ENCODE measurements at regions not wholly inside any gene's neighbourhood (a gene's known extent, or its start where the extent isn't known, plus 50 kb on each side); places are given as distances from the start of the nearest gene placed in this dataset.
"Not testable (repeated sequence)": the region's sequence is repeated elsewhere in the genome, so short reads cannot be mapped to it uniquely, and the experiment has no call there.

DNA sequence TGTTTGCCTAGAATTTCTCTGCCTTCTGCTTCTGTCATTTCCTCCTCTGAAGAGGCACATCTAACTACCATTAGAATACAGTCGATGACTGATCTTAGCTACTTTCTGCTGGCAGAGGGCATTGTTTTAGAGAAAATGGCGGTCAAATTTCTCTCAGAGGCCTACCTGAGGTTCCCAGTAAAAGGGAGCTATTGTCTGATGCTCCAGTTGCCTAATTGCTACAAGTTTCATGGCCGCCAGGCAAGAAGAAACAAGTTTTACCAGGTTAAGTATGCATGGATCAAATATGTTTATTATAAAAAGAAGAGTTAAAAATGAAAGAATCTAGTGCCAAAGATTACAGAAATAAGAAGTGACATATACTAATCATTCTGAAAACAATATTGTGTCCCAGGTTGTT is 416.6 kb downstream of the DSC3 start:
- DNase-seq (ENCODE audit: low read depth), result no peak

DNA sequence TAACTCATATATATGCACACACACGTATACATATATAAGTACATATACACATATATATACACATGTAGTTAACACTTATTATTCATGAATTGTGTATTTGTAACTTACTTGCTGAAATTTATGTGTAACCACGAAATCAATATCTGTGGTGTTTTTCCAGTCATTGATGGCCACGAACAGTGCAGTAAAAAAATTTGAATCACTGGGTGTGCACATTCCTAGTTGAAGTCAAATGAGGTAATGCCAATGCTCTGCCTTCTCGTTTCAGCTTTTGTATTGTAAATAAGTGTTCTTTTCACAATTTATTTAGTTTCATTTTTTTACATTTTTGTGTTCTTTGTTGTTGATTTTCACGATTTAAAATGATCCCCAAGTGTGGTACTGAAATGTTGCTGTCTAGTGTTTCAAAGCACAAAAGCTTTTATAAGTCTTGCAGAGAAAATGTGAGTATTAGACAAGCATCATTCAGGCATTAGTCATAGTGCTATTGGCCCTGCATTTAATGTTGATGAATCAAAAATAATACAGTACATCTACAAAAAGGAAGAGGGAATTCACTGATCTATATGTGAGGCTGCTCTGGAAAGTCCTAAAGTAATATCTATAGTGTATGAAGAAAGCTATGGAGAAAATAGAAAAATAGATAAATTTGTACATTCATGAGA is 419.0 kb downstream of the DSC3 start:
- peak; percentile 24 for DNase-seq (ENCODE audit: low read depth)

DNA sequence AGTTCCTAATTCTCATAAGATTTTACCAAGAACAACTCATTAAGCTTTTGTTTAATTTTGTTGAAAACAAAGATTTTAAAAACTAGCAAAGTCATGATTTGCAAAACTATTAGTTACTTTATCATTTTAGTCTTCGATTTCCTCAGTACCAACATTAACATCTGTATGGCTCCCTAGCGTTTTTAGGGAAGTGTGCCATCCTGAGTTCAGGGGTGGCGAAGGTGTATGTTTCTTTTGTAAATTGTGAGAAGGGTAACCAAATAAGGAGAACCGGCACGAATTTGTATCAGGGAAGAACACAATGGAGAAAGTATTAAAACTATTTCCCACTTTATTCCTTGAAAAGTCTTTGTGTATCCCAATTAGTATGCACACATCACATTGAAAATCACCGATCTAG is 419.9 kb downstream of the DSC3 start:
- DNase-seq (ENCODE audit: low read depth), result no peak

DNA sequence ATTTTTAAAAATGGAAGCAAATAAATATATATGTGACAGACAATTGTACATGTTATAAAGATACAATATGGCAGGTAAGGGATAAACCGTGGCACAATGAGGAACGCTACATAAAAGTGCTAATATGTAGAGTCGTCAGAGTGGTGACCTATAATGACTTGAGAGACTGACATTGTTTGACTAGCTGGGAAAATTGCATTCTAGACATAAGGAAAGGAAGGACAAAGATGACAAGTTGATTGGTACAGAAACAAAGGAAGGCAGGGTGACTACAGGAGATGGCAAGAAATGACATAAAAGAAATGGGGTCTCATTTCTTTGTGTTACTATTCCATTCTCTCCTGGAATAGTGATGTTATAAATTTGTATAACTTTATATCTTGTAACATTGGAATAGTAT is 420.4 kb downstream of the DSC3 start:
- no peak for DNase-seq (ENCODE audit: low read depth)

DNA sequence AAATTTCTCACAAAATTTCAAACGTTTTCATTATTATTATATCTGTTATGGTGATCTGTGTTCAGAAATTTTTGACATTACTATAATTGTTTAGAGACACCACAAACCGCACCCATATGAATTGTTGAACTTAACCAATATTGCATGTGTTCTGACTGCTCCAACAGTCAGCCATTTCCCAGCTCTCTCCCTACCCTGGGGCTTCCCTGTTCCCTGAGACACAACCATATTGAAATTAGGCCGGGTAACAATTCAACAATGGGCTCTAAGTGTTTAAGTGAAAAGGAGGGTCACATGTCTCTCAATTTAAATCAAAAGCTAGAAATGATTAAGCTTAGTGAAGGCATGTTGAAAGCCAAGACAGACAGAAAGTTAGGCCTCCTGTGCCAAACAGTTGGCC is 424.0 kb downstream of the DSC3 start:
- no peak for DNase-seq (ENCODE audit: low read depth)

DNA sequence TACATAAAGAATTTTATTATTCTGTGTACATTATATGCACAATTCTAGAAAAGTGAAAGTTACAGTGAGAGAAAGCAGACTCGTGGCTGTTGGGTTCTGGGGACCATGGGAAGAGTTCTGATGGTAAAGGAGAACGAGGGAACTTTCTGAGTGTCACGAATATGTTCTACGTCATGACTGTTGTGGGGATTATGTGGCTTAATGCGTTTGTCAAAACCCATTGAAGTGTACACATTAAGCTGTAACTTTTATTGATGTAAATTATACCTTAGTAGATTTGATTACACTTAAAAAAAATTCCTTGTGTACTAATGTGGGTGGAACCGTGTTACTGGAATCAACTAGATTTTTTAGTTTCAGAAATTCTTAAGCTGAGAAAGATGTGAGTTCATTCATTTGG is 426.1 kb downstream of the DSC3 start:
- DNase-seq (ENCODE audit: low read depth), result no peak

DNA sequence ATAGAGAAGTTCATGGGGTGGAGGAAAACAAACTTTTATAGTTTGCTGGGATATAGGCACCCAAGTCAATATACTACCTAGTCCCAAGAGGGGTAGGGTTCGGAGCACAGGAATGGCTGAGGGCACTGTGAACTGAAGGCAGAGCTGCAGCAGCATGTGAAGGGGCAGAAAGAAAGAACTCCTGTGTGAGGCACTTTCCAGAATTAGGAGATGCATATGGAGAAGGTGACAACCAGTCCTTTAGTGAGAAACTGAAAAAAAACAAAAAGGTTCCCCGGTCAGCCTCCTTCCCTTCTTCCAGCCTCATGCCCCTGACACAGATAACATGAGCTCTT is 429.1 kb downstream of the DSC3 start:
- DNase-seq (ENCODE audit: low read depth), result no peak

DNA sequence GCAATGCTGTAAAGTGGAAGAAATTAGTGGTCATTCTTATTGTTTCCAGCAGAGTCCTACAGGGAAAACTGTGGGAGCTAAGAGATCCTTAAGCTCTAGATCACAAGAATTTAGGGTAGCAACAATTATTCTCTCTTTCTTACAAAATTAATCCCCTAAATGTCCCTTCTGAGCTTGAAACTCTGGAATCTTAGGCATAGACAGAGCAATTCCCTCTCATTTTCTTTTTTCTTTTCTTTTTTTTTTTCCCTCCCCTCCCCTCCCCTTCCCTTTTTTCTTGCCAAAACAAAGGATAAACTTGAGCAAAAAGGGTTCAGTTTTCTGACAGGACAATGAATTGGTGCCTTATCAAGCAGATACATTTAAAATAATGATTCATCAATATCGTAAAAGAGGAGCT is 441.0 kb downstream of the DSC3 start:
- no peak for DNase-seq (ENCODE audit: low read depth)

DNA sequence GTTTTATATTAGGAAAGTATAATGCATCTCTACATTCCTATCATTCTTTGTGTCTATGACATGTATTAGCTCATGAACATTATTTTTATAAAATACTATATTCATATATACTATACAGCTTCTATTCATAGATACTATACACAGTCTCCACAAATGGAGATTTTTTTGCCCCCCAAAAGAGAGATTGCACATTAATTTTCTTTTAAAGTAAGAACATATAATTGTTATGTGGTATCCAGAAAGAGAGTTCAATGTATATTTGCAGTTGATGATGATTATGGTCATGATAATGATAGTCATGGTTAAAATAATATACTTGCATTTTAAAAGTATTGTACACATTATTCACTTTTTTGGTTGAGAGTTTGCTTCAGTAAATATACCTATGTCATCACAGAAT is 445.3 kb downstream of the DSC3 start:
- DNase-seq (ENCODE audit: low read depth), result no peak

DNA sequence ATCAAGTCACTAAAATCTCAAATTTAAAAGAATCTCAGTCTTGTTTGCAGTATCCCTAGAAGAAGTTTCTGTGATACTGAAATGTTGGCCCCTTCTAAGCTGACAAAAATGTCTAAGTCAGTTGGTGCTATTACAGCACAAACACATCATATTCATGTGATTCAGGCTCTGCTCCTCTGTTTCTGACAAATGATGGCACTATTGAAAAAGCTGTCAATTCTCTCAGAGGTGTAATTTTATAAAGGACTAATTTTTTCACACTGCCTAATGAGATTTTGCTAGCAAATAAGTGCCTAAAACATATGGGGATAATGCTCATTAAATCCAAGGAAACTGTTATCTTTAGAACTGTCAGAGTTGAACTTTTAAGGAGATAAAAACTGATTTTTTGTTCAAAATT is 445.9 kb downstream of the DSC3 start:
- DNase-seq (ENCODE audit: low read depth), result no peak

DNA sequence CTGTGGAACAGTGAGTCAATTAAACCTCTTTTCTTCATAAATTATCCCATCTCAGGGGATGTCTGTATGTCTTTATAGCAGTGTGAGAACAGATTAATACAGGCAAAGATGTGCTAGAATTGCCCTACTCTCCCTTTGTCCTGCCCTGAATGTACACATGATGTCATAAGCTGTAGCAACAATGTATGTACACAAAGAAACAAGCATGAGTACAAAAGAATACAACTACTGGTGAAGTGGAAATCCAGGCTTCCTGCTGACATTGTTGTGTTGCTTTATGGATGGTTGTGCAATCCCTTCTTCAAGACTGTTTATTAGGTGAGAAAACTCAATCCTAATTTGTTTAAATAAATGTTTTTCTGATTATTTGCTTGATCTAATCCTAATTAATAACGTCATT is 446.6 kb downstream of the DSC3 start:
- DNase-seq (ENCODE audit: low read depth), result peak; percentile 0

DNA sequence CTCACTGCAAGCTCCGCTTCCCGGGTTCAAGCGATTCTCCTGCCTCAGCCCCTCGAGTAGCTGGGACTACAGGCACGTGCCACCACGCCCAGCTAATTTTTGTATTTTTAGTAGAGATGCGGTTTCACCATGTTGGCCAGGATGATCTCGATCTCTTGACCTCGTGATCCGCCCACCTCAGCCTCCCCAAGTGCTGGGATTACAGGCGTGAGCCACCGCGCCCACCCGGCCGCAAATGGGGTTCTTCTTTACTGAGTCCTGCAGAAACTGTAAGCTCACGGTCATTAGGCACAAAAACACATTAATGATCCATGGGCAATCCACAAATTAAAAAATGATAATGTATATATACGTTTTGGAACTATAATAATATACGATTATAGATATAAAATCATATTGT is 447.6 kb downstream of the DSC3 start:
- not testable (repeated sequence) for DNase-seq (ENCODE audit: low read depth)

DNA sequence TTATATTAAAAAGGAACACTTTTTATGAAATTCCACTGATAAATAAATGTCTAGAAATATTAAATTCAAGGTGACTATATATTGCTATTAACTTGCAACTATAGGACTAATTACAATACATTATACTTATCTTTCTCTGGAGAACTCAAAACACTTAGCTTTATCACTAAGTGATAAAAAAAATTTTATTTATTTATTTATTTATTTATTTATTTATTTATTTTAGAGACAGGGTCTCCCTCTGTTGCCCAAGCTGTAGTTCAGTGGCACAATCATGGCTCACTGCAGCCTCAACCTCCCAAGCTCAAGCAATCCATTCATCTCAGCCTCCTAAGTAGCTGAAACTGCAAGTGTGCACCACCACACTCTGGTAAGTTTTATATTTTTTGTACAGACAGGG is 451.1 kb downstream of the DSC3 start:
- no peak for DNase-seq (ENCODE audit: low read depth)

DNA sequence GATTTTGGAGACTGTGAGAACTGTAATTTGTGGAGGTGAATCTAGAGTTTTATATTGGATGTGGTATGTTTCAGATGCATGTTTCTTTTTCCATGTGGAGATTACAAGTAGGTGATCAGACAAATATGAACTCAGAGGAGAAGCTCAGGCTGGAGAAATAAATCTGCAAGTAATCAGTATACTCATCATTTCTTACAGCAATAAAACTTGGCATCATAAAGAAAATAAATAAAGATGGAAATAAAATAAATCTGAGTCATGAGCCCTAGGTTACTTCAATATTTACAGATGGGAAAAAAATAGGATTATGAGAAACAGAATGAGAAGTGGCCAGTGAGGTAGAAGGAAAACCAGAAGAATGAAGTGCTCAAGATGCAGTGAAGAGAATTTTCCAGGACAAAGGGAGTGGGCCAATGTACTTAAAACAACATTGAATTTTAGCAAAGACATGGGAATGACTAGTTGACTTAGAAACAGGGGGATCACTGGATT is 453.8 kb downstream of the DSC3 start:
- no peak for DNase-seq (ENCODE audit: low read depth)

DNA sequence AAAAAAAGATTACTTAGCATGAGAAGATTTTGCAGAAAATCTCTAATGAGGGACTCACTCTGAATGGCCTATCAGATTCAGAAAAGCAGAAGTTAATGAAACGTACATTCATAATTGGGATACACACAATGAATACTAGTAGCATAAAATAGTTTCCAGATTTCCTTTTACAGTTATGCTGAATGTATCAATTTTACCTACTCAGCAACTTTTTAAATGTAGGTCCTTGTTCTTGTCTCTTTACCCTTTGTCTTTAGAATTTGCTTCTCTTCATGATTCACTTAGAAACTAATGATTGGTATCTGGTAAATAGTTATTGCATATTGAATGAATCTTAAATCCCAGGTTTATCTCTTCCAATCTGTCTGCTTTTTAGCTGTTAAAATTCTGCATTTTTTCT is 458.8 kb downstream of the DSC3 start:
- DNase-seq (ENCODE audit: low read depth), result no peak

DNA sequence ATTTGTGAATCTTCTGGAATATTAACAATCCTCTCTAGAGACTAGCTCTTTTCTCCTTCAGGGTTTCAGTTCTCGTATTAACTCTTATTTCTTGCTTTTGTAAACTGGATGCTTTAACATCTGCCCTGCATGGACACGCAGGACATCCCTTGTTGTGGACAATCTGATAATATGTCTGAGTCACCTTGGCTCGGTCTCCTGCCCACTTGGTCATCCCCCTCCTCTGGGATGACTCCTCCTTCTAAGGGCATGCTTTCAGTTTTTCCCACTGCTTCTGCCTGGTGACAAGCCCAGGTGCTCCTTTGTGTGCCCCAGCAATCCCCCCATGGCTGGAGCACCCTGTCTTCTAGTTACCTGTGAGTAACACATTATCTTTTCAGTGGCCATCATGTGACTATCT is 460.5 kb downstream of the DSC3 start:
- peak; percentile 3 for DNase-seq (ENCODE audit: low read depth)

DNA sequence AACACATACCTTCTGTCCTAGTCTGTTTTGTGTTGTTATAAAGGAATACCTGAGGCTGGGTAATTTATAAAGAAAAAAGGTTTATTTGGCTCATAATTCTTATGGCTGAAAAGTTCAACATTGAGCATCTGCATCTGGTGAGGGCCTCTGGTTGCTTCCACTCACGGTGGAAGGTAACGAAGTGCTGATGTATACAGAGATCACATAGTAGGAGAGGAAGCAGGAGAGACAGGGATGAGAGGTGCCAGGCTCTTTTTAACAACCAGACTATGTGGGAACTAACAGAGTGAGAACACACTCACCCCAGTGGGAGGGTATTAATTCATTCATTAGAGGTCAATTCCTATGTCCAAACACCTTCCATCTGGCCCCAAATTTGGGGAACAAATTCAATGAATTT is 463.8 kb downstream of the DSC3 start:
- DNase-seq (ENCODE audit: low read depth), result no peak

DNA sequence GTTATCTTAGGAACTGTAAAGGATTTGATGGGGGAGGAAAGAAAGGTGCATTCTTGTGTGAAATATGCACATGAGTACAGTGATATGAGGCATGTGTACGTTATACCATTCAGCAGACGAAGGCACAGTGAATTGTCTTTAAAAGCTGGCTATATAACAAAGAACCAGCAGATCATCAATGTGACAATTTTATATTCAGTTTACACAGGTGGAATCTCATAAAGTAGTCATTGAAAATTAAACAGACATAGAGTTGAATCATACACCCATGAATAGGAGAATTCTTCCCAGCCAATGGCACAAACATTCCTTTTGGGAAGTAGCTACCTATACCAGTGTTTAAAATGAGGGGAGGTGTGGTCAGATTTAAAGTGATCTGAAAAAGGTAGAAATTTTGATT is 470.3 kb downstream of the DSC3 start:
- no peak for DNase-seq (ENCODE audit: low read depth)

DNA sequence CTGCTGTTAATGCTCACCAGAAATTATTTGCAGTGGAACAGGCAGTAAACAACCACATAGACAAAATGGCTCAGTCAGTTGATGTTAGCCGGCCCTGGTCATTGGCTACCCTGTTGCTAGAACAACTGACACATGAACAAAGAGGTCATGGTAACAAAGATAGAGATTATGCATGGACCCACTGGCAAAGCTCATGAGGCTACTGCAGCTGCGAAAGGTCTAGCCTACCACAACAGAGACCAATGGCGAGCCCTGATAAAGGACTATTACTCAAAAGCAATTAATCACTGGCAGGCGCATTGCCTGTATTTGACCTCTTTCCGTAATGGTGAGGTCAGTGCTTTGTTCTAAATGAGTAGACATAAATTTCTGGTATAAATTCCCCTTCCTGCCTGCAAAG is 474.2 kb downstream of the DSC3 start:
- no peak for DNase-seq (ENCODE audit: low read depth)

DNA sequence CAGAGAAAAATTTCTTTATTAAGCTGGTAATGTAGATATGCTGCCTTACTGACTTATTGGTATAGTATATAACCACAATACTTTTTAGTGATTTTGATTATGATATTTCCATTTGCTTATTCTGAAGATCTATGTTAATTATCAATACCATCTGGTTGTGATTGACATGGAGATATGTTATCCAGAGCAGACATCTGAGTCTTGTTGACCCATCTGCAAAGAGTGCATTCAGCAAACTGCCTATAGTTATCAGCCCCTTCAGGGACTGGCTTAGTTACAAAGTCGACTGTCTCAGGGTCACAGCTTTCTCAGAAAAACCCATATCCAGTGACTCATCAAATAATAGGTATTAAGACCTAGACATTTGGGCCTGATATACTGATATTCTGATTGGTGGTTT is 475.7 kb downstream of the DSC3 start:
- DNase-seq (ENCODE audit: low read depth), result no peak

DNA sequence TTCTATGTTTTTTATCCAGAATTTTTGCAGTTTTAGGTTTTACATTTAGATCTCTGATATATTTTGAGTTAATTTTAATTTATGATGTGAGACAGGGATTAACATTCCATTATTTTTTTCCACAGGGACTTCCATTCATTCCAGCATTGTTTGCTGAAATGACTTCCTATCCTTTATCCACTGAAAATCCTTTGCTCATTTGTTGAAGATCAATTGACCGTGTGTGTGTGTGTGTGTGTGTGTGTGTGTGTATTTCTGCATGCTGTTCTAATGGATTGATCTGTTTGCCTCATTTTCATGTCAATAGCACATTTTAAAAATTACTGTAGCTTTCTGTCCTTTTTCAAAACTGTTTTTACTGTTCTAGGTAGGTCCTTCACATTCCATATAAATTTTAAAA is 480.3 kb downstream of the DSC3 start:
- no peak for DNase-seq (ENCODE audit: low read depth)

DNA sequence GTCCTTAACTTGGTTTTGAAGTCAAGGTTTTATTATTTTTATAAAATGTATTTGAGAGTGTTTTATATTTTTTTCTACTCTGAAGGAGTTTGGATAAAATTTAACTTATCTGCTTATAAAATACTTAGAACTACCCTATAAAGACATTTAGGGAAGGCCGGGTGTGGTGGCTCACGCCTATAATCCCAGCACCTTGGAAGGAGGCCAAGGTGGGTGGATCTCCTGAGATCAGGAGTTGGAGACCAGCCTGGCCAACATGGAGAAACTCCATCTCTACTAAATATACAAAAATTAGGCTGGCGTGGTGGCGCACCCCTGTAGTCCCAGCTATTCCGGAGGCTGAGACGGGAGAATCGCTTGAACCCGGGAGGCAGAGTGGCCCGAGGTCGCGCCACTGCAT is 486.4 kb downstream of the DSC3 start:
- no peak for DNase-seq (ENCODE audit: low read depth)

DNA sequence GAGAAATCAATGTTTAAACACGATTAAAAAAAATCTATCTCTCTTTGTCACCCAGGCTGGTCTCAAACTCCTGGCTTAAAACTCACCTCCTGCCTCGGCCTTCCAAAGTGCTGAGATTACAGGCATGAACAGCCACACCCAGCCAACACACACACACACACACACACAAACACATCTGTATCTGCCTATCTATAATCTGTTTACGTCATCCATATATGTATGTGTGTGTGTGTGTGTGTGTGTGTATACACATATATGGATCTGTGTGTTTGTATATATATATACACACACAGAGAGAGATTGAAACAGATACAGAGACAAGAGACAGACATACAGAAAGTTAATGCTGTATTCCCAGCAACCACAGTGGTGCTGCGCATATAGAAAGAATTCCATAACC is 497.1 kb downstream of the DSC3 start:
- no peak for DNase-seq (ENCODE audit: low read depth)

DNA sequence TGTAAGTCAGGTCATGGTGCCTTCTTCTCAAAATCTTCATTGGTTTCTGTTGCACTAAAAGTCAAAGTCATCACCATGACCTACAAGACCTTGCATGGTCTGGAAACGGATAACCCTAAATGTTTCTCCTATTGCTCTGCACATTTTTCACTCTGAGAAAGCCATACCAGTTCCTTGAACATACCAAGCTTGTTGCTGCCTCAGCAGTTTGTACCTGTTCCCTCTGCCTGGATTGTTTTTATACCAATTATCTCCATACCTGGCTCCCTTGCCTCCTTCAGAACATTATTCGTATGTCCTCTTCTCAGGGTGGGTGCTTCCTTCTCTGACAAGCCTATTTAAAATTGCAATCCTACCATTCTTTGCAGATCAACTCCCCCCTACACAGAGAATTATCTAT is 498.4 kb downstream of the DSC3 start:
- no peak for DNase-seq (ENCODE audit: low read depth)

DNA sequence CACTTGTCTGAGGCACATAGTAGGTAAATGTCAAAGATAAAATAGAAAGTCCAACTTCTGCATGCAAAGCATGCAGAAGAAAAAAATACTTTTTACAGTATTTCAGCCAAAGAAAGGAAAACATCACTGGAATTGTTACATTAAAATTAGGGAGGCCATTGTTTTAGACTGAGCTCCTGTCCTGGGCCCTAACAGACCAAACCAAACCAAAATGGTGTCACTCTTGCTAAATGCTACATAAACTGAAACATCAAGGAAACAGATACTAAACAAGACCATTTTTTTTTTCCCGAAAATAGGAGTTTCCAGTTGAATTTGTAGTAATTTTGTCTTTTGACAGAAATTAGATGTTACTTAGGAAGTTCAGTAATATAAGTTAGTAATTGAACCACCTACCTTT is 508.8 kb downstream of the DSC3 start:
- DNase-seq (ENCODE audit: low read depth), result no peak
